Ishikawa (cell line): ENCODE measurements at regions not wholly inside any gene's neighbourhood (a gene's known extent, or its start where the extent isn't known, plus 50 kb on each side); places are given as distances from the start of the nearest gene placed in this dataset.

Experiments used
- CEBPB ChIP-seq: IDR thresholded peaks from 2 replicates; pipeline ENCODE4 v1.6.1; 2012
- CREB1 ChIP-seq: IDR thresholded peaks from 2 replicates; pipeline ENCODE4 v1.6.1; 2012; ENCODE audit warnings: low read depth
- EGR1 ChIP-seq: IDR thresholded peaks from 2 replicates; pipeline ENCODE4 v1.6.1; 2012
- EP300 ChIP-seq: IDR thresholded peaks from 2 replicates; pipeline ENCODE4 v1.6.1; 2012; ENCODE audit warnings: borderline replicate concordance
- FOXM1 ChIP-seq: IDR thresholded peaks from 2 replicates; pipeline ENCODE4 v1.6.1; 2012; ENCODE audit warnings: low read depth, borderline replicate concordance
- NFIC ChIP-seq: IDR thresholded peaks from 2 replicates; pipeline ENCODE4 v1.6.1; 2012
- RAD21 ChIP-seq: IDR thresholded peaks from 2 replicates; pipeline ENCODE4 v1.6.1; 2012; ENCODE audit warnings: low read depth
- TAF1 ChIP-seq: IDR thresholded peaks from 2 replicates; pipeline ENCODE4 v1.6.1; 2012; ENCODE audit warnings: low read depth, mild to moderate bottlenecking
- TCF12 ChIP-seq: IDR thresholded peaks from 2 replicates; pipeline ENCODE4 v1.6.1; 2012; ENCODE audit warnings: low read depth
- TEAD4 ChIP-seq: IDR thresholded peaks from 2 replicates; pipeline ENCODE4 v1.6.1; 2012
- YY1 ChIP-seq: IDR thresholded peaks from 2 replicates; pipeline ENCODE4 v1.6.1; 2012; ENCODE audit warnings: low read depth
- ZBTB7A ChIP-seq: IDR thresholded peaks from 2 replicates; pipeline ENCODE4 v1.6.1; 2012; ENCODE audit warnings: low read depth
- TF ChIP-seq, protein P1 (sequence below): IDR thresholded peaks from 2 replicates; pipeline ENCODE4 v1.6.1; 2012; ENCODE audit warnings: low read depth, mild to moderate bottlenecking
- TF ChIP-seq, protein P2 (sequence below): IDR thresholded peaks from 2 replicates; pipeline ENCODE4 v1.6.1; 2012
- TF ChIP-seq, protein P3 (sequence below): IDR thresholded peaks from 2 replicates; pipeline ENCODE4 v1.6.1; 2012

DNA sequence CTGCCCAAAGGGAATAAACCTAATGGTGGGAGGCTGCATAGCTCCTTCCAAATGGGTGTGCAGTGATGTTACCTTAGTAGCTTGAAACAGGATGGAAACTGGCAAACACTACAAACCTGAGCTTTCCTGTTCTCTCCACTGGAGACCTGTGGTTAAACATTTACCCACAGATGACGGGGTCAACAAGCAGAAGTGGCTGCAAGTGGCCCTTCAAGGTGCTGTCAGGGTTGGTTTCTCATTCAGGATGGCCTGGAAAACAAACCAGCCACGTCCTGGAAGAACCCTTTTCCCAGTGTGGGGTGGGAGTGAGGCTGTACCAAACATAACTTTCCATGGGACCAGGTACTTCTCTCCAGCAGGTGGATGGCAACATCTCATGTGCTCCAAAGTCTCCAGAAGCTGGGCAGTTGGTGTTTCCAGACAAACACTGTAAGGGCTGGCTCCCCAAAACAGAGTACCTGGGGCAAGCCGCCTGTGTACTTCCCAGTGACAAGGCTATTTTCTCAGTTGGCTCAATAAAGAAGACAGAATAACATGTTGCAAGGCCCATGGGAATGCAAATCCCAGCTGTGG is 67.5 kb downstream of the DNAJB9 start:
- TF ChIP-seq RAD21 = no peak
- TF ChIP-seq EGR1 = no peak
- TF ChIP-seq FOXM1 = no peak
- TF ChIP-seq, protein P1, sequence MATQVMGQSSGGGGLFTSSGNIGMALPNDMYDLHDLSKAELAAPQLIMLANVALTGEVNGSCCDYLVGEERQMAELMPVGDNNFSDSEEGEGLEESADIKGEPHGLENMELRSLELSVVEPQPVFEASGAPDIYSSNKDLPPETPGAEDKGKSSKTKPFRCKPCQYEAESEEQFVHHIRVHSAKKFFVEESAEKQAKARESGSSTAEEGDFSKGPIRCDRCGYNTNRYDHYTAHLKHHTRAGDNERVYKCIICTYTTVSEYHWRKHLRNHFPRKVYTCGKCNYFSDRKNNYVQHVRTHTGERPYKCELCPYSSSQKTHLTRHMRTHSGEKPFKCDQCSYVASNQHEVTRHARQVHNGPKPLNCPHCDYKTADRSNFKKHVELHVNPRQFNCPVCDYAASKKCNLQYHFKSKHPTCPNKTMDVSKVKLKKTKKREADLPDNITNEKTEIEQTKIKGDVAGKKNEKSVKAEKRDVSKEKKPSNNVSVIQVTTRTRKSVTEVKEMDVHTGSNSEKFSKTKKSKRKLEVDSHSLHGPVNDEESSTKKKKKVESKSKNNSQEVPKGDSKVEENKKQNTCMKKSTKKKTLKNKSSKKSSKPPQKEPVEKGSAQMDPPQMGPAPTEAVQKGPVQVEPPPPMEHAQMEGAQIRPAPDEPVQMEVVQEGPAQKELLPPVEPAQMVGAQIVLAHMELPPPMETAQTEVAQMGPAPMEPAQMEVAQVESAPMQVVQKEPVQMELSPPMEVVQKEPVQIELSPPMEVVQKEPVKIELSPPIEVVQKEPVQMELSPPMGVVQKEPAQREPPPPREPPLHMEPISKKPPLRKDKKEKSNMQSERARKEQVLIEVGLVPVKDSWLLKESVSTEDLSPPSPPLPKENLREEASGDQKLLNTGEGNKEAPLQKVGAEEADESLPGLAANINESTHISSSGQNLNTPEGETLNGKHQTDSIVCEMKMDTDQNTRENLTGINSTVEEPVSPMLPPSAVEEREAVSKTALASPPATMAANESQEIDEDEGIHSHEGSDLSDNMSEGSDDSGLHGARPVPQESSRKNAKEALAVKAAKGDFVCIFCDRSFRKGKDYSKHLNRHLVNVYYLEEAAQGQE = no peak
- TF ChIP-seq EP300 = no peak
- no peak for TF ChIP-seq TEAD4
- TF ChIP-seq CEBPB = no peak
- TF ChIP-seq, protein P2, sequence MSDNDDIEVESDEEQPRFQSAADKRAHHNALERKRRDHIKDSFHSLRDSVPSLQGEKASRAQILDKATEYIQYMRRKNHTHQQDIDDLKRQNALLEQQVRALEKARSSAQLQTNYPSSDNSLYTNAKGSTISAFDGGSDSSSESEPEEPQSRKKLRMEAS = no peak
- no peak for TF ChIP-seq ZBTB7A
- TF ChIP-seq NFIC = no peak
- no peak for TF ChIP-seq TAF1
- no peak for TF ChIP-seq YY1
- no peak for TF ChIP-seq TCF12
- TF ChIP-seq, protein P3, sequence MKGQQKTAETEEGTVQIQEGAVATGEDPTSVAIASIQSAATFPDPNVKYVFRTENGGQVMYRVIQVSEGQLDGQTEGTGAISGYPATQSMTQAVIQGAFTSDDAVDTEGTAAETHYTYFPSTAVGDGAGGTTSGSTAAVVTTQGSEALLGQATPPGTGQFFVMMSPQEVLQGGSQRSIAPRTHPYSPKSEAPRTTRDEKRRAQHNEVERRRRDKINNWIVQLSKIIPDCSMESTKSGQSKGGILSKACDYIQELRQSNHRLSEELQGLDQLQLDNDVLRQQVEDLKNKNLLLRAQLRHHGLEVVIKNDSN = no peak
- no peak for TF ChIP-seq CREB1

DNA sequence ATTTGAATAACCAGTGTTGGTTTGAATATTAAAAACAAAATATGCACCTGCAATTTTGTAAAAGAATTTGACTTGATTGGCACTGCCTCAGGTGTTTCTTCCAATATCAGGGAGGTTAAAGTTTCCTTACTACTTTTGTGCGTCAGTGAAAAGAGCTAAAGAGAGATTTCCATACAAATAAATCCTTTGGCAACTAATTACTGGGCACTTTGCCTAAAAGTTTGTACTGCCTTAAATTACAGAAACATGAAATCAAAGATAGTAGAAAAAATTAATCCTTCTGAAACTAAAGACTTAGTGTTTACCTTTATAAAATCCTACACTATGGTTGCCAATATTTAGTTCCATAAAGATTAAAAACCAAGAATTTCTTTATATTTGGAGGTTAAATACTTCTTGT is 72.5 kb downstream of the DNAJB9 start:
- TF ChIP-seq TEAD4 (no peak), EGR1 (no peak), NFIC (no peak), CREB1 (no peak), TCF12 (no peak), ZBTB7A (no peak), CEBPB (no peak), EP300 (no peak), YY1 (no peak), TAF1 (no peak), RAD21 (no peak), FOXM1 (no peak)
- TF ChIP-seq, protein P1 = no peak
- TF ChIP-seq, protein P2 = no peak
- TF ChIP-seq, protein P3 = no peak

DNA sequence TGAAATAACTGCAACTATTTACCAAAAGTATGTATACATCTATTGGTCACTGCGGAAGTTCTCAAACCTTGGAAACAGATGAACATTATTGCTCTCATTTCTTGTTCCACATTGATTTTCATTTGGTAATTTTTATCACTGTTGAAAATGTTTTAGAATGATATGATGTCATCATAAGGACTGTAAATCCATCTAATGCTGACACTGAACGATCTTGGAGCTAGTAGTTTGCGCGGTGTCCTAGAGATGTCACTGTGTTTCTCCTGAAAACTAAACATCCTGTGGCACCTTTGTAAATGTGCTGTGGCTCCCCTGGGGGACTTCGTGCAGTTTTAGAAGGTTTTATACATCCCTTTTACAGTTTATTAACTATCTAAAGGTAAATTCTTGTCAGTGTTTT is 73.5 kb downstream of the DNAJB9 start:
- TF ChIP-seq NFIC (no peak), YY1 (no peak), CEBPB (no peak), ZBTB7A (no peak), RAD21 (no peak), FOXM1 (no peak)
- TF ChIP-seq, protein P1 = no peak
- TF ChIP-seq, protein P3 = no peak
- TF ChIP-seq, protein P2 = no peak

DNA sequence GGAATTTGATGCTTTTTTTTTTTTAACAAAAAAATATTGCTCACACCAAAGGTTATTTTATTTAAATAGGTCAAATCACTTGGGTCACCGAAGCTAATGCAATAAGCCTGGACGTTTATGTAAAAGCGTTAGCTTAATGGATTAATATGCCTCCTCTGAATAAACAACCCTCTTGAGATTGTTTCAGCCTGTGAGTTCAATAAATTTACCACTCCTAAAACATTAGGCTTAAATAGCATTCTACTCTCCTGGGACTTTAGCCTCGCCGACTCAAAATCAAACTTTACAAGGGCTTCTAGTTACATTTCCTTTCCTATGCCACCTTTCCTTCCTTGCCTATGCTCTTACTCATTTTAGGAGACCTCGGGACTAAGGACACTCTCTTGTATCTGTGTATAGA is 79.3 kb downstream of the DNAJB9 start:
- TF ChIP-seq TCF12 = no peak
- TF ChIP-seq NFIC = no peak

DNA sequence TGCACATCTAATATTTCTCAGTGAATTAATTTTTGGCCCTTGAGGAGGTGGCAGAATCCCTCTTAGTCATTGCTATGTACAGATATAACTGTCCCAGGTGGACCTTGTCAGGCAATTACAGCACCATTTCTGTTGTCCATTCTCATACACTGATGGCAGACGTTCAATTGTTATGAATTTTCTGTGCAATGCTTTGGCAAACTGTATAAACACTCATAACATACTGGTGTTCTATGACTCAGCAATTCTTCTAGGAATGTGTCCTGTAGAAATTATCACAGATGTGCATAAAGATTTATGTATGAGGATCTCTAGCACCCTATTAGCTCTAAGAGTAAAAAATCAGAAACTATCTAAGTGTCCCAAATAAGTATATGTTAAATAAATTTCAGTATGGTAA is 80.8 kb downstream of the DNAJB9 start:
- TF ChIP-seq NFIC = no peak
- TF ChIP-seq EP300 = no peak
- TF ChIP-seq, protein P3 = no peak
- no peak for TF ChIP-seq TEAD4
- TF ChIP-seq, protein P2 = no peak
- no peak for TF ChIP-seq RAD21
- TF ChIP-seq, protein P1 = no peak
- TF ChIP-seq EGR1 = no peak
- TF ChIP-seq CEBPB = no peak
- no peak for TF ChIP-seq ZBTB7A
- TF ChIP-seq FOXM1 = no peak
- no peak for TF ChIP-seq CREB1
- TF ChIP-seq TAF1 = no peak
- no peak for TF ChIP-seq TCF12
- TF ChIP-seq YY1 = no peak
